ENCODE measurements at regions not wholly inside any gene's neighbourhood (a gene's known extent, or its start where the extent isn't known, plus 50 kb on each side); places are given as distances from the start of the nearest gene placed in this dataset.

DNA sequence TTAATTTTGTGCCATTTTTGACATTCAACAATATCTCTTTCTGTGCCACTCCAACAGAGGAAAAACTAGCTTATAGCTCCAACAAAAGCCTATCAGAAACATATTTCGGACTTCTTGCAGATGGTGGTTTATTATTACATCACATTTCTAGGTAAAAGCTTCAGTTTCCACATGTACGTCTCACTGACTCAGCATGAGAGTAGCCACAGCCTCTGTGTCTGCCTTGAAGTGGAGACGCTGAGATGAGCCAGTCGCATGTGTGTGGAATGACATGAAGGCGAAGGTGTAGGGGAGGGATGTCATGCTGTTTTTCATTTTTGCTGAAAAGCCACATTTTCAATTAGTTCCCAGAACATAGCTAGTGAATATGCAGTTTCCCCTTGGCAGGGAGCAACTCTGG, 598.6 kb downstream of the EFNB2 start:
- TF ChIP-seq, protein P1, sequence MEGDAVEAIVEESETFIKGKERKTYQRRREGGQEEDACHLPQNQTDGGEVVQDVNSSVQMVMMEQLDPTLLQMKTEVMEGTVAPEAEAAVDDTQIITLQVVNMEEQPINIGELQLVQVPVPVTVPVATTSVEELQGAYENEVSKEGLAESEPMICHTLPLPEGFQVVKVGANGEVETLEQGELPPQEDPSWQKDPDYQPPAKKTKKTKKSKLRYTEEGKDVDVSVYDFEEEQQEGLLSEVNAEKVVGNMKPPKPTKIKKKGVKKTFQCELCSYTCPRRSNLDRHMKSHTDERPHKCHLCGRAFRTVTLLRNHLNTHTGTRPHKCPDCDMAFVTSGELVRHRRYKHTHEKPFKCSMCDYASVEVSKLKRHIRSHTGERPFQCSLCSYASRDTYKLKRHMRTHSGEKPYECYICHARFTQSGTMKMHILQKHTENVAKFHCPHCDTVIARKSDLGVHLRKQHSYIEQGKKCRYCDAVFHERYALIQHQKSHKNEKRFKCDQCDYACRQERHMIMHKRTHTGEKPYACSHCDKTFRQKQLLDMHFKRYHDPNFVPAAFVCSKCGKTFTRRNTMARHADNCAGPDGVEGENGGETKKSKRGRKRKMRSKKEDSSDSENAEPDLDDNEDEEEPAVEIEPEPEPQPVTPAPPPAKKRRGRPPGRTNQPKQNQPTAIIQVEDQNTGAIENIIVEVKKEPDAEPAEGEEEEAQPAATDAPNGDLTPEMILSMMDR (IDR thresholded peaks at IDR 0.05; ENCODE audit: low read depth, low read length): no peak
- TF ChIP-seq POLR2A (IDR thresholded peaks at IDR 0.05; ENCODE audit: extremely low read depth, insufficient read length) (no peak), MYC (IDR thresholded peaks at IDR 0.05; ENCODE audit: low read depth, low read length) (no peak)
- TF ChIP-seq, protein P2, sequence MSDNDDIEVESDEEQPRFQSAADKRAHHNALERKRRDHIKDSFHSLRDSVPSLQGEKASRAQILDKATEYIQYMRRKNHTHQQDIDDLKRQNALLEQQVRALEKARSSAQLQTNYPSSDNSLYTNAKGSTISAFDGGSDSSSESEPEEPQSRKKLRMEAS (IDR thresholded peaks at IDR 0.05; ENCODE audit: low read depth, low read length): no peak

Measured in NB4 (cell line).